Neural crest cell (in vitro differentiated cells): ENCODE measurements at regions not wholly inside any gene's neighbourhood (a gene's known extent, or its start where the extent isn't known, plus 50 kb on each side); places are given as distances from the start of the nearest gene placed in this dataset.
"Not testable (repeated sequence)": the region's sequence is repeated elsewhere in the genome, so short reads cannot be mapped to it uniquely, and the experiment has no call there.

Experiments
- DNase-seq: peaks from one replicate; pipeline ENCODE4 v3.0.0; 2021; ENCODE audit warnings: low read depth, mixed read lengths, low spot score
- H3K27ac Mint-ChIP-seq: one replicate; pipeline ENCODE4 v1.8.0; 2021; ENCODE audit warnings: mild to moderate bottlenecking, mixed read lengths; ENCODE audit not compliant: unreplicated experiment
- H3K27me3 Mint-ChIP-seq: 2 replicates; pipeline ENCODE4 v1.8.0; 2021; ENCODE audit warnings: low read depth, mild to moderate bottlenecking, mixed read lengths
- H3K36me3 Mint-ChIP-seq: 2 replicates; pipeline ENCODE4 v1.8.0; 2021; ENCODE audit warnings: low read depth, mild to moderate bottlenecking, mixed read lengths
- H3K4me1 Mint-ChIP-seq: 2 replicates; pipeline ENCODE4 v1.8.0; 2021; ENCODE audit warnings: mixed read lengths
- H3K4me3 Mint-ChIP-seq: one replicate; pipeline ENCODE4 v1.8.0; 2021; ENCODE audit warnings: mild to moderate bottlenecking, mixed read lengths
- H3K9me3 Mint-ChIP-seq: 2 replicates; pipeline ENCODE4 v1.8.0; 2021; ENCODE audit warnings: mixed read lengths

DNA sequence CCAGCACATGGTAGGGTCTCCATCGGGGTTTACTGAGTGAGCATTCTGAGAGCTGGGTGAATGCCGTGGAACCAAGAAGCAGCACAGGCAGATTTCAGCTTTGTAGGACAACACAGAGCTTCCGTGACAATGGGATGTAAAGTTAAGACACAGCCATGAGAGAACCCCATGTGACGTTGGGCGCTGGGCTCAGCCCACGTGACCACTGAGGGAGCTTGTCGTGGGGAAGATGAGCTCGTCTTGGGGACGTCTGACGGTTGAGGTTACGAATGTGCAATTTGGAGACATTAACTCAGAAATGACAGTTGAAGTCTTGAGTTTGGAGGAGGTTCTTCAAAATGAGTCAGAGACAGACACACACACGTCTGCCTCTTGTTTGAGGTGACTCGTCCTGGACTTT is 51.5 kb upstream of the MUC20 start:
- H3K9me3 Mint-ChIP-seq, H3K27me3 Mint-ChIP-seq, H3K36me3 Mint-ChIP-seq, H3K4me3 Mint-ChIP-seq, DNase-seq, H3K4me1 Mint-ChIP-seq, H3K27ac Mint-ChIP-seq: not testable (repeated sequence)

DNA sequence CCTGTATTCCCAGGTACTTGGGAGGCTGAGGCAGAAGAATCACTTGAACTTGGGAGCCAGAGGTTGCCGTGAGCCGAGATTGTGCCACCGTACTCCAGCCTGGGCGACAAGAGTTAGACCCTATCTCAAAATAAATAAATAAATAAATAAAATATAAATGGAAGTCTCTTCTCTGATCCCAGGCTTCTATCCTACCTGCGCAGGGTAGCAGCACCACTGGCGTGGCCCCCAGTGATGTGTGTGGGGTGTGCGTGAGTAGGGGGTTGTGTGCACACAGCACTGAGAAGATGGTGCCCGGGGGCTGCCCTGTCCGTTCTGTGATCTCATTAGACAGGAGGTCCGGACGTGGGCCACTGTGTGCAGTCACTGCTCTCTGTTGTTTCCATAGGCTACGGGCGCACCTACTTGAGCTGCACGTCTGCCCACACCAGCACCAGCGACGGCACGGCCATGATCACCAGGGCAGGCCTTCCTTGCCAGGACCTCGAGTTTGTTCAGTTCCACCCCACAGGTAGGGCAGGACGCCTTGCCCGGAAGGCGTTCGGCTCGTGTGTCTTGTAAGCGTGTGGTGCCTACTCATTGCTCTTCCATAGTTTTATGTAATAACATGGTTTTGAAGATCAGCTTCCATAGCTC is 52.5 kb upstream of the MUC20 start:
- not testable (repeated sequence) for H3K27ac Mint-ChIP-seq

DNA sequence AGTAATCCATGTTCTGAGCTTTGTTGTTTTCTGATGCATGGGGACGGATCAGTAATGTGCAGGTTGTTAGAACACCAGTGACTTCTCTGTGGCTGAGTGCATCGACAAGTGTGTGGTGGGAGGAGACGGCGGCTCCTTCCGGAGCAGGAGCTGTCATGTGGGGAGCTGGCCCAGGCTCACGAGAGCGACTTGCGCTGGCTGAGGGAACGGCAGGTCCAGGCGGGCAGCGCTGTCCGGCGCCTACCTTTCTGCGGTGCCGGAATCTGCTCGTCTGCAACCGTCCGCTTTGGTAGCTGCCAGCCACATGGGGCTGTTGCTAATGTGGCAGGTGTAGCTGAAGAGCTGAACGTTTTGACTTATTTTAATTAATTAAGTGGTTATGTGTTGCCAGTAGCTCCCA is 55.5 kb upstream of the MUC20 start:
- H3K4me1 Mint-ChIP-seq, H3K9me3 Mint-ChIP-seq, H3K27me3 Mint-ChIP-seq, H3K27ac Mint-ChIP-seq, H3K36me3 Mint-ChIP-seq, DNase-seq, H3K4me3 Mint-ChIP-seq: not testable (repeated sequence)

More for the DNA sequence above, 52.5 kb upstream of the MUC20 start:
- H3K36me3 Mint-ChIP-seq, H3K27me3 Mint-ChIP-seq, H3K9me3 Mint-ChIP-seq, H3K4me3 Mint-ChIP-seq, DNase-seq, H3K4me1 Mint-ChIP-seq: not testable (repeated sequence)

DNA sequence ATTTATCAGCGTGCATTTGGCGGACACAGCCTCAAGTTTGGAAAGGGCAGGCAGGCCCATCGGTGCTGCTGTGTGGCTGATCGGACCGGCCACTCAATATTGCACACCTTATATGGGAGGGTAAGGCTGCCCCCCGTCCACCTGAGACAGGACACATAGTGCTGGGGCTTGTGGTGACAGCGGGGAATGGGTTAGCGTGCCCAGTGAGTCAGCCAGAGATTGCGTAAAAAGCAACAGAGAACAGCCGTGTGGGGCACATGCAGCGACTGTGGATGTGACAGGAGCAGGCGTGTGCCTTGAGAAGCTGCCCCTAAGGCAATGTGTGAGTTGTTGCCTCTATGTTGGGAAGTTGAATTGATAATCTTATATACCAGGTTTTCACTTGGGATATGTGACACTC is 56.6 kb upstream of the MUC20 start:
- not testable (repeated sequence) for H3K27me3 Mint-ChIP-seq, H3K4me1 Mint-ChIP-seq, H3K27ac Mint-ChIP-seq, H3K4me3 Mint-ChIP-seq, H3K36me3 Mint-ChIP-seq, H3K9me3 Mint-ChIP-seq, DNase-seq

DNA sequence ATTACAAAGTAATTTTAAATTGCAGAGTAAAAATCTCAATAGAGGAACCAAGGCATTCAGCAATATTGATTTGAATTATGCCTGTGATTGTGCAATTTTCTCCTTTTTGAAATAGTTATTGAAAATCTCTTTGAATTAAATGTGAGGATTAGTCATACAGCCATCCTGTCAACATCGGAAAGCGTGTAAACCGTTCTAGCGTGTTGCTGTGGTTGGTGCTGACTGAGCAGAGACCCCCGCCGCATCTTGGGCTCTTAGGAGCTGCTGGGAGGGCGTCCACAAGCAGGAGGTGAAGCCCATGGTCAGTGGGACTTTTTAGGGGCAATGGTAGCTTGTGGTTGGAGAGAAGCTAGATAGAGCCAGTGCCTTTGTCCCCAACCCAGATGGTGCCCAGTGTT is 61.6 kb upstream of the MUC20 start:
- not testable (repeated sequence) for H3K4me1 Mint-ChIP-seq, H3K27ac Mint-ChIP-seq, H3K27me3 Mint-ChIP-seq, DNase-seq, H3K9me3 Mint-ChIP-seq, H3K36me3 Mint-ChIP-seq
- peak overlapping the region; percentile 57 for H3K4me3 Mint-ChIP-seq

DNA sequence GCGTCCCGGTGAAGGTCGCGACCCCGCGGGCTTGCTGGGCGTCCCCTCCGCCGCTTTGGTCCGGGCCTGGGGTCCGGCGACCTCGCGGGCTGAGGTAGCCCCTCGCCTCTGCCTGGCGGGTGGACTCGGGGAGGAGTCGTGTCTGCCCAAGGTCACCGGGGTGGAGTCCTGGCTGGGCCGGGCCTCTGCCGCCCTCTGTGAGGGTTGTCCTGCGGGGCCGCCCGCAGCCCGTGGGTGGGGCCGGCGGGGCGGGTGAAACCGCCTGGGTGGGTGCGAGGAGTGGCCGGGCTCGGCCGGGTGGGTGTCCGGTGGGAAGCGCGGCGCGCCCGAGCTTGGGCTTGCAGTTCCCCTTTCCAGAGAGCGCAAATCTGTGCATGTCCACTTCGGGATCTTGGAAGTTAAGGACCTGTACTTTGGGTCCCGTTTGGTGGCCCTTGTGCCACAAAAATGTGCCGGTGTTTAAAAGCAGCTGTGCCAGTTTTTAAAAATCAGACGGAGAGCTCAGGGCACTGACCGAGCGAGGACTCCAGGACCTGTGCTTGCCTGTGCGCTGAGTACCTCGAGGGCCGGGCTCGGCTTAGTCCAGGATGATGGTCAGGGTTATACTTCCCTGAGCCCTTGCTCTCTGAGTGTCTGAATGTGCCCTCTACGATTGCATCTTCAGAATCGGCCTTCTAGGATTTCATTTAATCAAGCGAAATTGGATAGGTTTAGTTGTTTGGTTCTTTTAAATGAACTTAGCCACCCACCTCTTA is 62.2 kb upstream of the MUC20 start:
- H3K27ac Mint-ChIP-seq, H3K27me3 Mint-ChIP-seq, H3K4me1 Mint-ChIP-seq, H3K36me3 Mint-ChIP-seq, H3K9me3 Mint-ChIP-seq, DNase-seq: not testable (repeated sequence)
- H3K4me3 Mint-ChIP-seq: peak overlapping the region; percentile 57

DNA sequence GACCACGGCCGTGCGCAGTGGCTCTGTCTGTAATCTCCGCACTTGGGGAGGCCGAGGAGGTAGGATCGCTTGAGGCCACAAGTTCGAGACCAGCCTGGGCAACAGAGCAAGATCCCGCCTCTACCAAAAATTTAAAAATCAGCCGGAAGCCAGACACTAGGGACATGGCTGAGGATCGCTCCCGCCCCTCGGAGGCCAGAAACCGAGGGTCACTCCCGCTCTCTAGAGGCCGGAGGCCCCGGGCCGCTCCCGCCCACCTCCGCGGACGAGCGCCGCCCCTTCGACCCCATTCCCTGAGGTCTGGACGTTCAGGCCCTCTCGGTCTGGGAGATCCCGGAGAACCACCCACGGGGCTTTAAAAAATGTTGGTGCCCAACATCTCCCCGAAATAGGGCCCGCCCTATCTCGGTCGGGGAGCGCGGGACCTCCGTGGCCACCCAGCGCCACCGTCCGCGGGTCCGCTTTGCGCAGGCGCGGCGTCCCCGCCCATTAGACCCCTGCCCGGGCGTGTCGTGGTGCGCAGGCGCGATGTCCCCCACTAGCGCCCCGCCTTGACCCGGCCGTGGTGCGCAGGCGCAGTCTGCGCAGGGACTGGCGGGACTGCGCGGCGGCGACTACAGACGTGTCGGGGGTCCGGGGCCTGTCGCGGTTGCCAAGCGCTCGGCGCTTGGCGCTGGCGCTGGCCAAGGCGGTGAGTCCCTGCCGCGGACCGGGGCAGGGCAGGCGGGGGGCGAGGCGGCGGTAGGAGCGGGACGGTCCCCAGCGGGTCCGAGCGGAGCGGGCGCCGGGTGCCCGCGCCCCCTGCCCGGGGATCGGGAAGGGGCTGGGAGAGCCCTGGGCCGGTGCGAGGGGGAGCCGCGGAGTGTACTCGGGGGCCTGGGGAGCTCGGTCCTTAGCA is 63.1 kb upstream of the MUC20 start:
- not testable (repeated sequence) for H3K27me3 Mint-ChIP-seq, H3K36me3 Mint-ChIP-seq, H3K4me1 Mint-ChIP-seq, H3K9me3 Mint-ChIP-seq, H3K27ac Mint-ChIP-seq
- DNase-seq: peak; percentile 88
- peak overlapping the region; percentile 89 for H3K4me3 Mint-ChIP-seq

DNA sequence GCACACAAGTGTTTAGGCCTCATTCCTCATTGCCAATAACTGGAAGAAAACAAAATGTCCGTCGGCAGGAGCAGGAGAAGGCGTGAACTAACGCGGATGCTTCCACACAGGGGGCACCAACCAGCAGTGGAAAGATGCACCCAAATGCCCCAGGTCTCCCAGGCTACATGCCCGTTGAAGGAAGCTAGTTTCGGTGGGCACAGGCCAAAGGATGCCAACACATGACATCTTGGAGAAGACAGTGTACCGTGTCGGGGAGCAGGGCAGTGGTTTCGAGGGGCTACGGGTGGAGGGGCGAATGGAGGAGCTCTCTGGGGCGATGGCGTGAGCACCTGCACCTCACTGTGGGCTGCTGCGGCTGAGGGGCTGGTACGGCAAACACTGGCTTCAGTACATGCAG is 64.7 kb upstream of the MUC20 start:
- not testable (repeated sequence) for H3K9me3 Mint-ChIP-seq

DNA sequence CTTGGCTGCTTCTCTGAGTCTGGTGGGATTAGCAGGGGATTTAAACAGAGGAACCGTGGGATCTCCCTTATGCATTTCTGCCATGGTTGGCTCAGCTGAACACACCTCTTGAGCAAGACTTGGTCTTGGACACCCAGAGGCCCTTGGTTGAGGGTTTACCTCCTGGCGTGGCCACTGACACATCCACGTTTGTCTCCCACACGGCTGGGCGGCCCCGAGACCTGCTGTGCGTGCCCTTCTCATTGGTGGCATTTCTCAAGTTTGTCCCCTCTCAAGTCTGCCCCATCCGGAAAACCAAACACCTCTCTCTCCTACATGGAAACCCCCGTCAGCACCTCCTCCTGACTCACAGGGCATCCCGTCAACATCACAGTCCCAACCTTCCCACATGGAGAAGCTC is 66.0 kb upstream of the MUC20 start:
- H3K36me3 Mint-ChIP-seq, H3K27ac Mint-ChIP-seq, DNase-seq, H3K4me1 Mint-ChIP-seq, H3K4me3 Mint-ChIP-seq, H3K9me3 Mint-ChIP-seq, H3K27me3 Mint-ChIP-seq: not testable (repeated sequence)

More for the DNA sequence above, 64.7 kb upstream of the MUC20 start:
- not testable (repeated sequence) for H3K36me3 Mint-ChIP-seq, H3K4me1 Mint-ChIP-seq, DNase-seq, H3K27me3 Mint-ChIP-seq, H3K27ac Mint-ChIP-seq
- H3K4me3 Mint-ChIP-seq: peak overlapping the region; percentile 68

DNA sequence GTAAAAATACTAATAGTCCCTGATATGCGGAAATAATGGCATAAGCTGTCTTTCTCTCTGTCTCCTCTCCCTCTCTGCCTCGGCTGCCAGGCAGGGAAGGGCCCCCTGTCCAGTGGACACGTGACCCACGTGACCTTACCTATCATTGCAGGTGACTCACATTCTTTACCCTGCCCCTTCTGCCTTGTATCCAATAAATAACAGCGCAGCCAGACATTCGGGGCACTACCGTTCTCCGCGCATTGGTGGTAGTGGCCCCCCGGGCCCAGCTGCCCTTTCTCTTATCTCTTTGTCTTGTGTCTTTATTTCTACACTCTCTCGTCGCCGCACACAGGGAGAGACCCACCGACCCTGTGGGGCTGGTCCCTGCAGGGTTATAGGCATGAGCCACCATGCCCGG is 66.6 kb upstream of the MUC20 start:
- not testable (repeated sequence) for H3K9me3 Mint-ChIP-seq, H3K4me1 Mint-ChIP-seq, H3K27ac Mint-ChIP-seq, H3K27me3 Mint-ChIP-seq, H3K4me3 Mint-ChIP-seq, H3K36me3 Mint-ChIP-seq, DNase-seq
